ENCODE measurements at regions not wholly inside any gene's neighbourhood (a gene's known extent, or its start where the extent isn't known, plus 50 kb on each side); places are given as distances from the start of the nearest gene placed in this dataset.

GRCh38 chr5:54778783-54779182, 206.6 kb downstream of the ESM1 start:
- no peak for FAIRE-seq

DNA sequence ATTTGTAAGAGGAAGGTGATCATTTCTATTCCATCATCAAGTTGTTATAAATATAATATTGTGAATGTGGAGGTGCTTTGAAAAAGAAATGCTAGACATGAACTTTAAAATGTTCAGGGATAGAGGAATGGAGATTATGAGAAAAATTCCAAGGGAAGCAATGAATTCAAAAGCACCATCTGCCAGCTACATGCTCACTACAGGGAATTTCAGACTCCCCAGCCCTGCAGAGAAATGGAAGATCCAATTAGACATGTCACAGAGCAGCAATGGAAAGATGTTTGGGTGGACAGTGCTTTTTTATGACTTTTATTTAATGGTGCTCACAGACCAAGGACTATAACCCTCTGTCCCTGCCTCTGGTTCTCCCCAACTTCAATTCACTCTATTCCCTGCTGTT, 209.7 kb downstream of the ESM1 start:
- no peak for FAIRE-seq
- TF ChIP-seq POLR2AphosphoS5 (IDR thresholded peaks at IDR 0.05; ENCODE audit: low read depth, low read length) (no peak), TAF1 (IDR thresholded peaks at IDR 0.05; ENCODE audit: borderline replicate concordance, low read depth, low read length) (no peak), POLR2A (IDR thresholded peaks at IDR 0.05; ENCODE audit: low read depth, low read length) (no peak)
- DNase-seq (ENCODE audit: insufficient read length): no peak

More at GRCh38 chr5:54778783-54779182, 206.6 kb downstream of the ESM1 start:
- TF ChIP-seq POLR2A (IDR thresholded peaks at IDR 0.05; ENCODE audit: low read depth, low read length): no peak
- TF ChIP-seq TAF1 (IDR thresholded peaks at IDR 0.05; ENCODE audit: borderline replicate concordance, low read depth, low read length): no peak
- TF ChIP-seq POLR2AphosphoS5 (IDR thresholded peaks at IDR 0.05; ENCODE audit: low read depth, low read length): no peak
- no peak for DNase-seq (ENCODE audit: insufficient read length)

DNA sequence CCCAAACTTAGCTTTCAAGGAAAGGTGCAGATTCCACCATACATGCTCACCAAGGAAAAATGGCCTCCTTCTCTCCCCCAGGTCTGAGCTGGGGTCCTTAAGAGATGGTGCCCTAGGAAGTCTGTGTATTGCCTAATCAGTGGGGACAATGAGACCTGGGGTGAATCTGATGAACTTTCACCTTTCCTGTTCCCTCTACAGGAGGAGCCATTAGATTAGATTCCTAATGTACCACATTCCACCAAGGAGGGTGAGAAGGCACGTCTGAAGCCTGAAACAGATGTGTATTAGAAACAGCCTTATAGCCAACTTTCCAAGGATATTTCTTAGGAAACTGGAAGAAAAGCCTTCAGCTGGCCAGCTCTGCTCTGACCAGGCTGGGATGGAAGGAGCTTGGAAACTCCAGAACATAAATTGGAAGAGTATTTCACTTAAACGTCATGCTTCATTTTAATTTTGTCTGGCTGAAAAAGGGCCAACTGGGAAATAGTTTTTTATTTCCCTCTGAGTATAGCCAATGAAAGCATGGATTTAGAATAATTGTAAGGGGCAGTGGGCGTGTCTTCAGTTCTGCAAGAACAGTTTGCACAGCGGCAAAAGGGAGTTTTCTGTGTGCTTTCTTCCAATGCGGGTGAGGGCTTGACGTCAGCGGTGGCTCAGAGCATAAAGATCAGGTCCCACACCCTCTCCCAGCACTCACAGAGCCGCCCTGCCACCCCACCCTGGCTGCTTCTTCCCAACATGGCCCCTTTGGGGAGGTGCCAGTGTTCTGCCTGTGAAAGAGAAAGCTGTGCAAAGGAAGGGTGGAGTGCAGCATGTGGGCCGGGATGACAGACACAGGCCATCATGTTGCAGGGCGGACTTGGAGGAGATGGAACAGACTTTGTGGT, 210.9 kb downstream of the ESM1 start:
- DNase-seq (ENCODE audit: insufficient read length) (no peak), FAIRE-seq (no peak)
- TF ChIP-seq POLR2AphosphoS5 (IDR thresholded peaks at IDR 0.05; ENCODE audit: low read depth, low read length): no peak
- TF ChIP-seq POLR2A (IDR thresholded peaks at IDR 0.05; ENCODE audit: low read depth, low read length): no peak
- no peak for TF ChIP-seq TAF1 (IDR thresholded peaks at IDR 0.05; ENCODE audit: borderline replicate concordance, low read depth, low read length)

GRCh38 chr5:54772684-54773083, 212.7 kb downstream of the ESM1 start:
- FAIRE-seq: no peak
- DNase-seq (ENCODE audit: insufficient read length): no peak
- TF ChIP-seq POLR2AphosphoS5 (IDR thresholded peaks at IDR 0.05; ENCODE audit: low read depth, low read length) (no peak), TAF1 (IDR thresholded peaks at IDR 0.05; ENCODE audit: borderline replicate concordance, low read depth, low read length) (no peak), POLR2A (IDR thresholded peaks at IDR 0.05; ENCODE audit: low read depth, low read length) (no peak)

- DNase-seq (ENCODE audit: insufficient read length) (no peak), FAIRE-seq (no peak)
- TF ChIP-seq POLR2A (IDR thresholded peaks at IDR 0.05; ENCODE audit: low read depth, low read length): no peak
- no peak for TF ChIP-seq POLR2AphosphoS5 (IDR thresholded peaks at IDR 0.05; ENCODE audit: low read depth, low read length)
- no peak for TF ChIP-seq TAF1 (IDR thresholded peaks at IDR 0.05; ENCODE audit: borderline replicate concordance, low read depth, low read length)
These were observed 213.2 kb downstream of the ESM1 start for GRCh38 chr5:54772231-54772630.

DNA sequence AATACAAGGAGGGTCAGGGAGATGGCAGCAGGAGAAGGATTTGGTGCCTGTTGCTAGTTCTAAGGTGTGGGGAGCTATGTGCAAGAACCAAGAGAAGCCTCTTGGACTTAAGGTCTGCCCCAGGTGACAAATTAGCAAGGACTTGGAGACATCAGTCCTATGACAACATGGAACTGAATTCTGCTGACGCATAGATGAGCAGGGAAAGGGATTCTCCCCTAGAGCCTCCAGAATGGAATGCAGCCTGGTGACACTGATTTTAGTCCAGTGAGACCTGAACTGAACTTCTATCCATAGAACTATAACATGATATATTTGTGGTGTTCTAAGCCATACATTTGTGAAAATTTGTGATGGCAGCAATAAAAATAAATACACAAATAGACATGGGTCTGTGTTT, 215.6 kb downstream of the ESM1 start:
- FAIRE-seq (no peak), DNase-seq (ENCODE audit: insufficient read length) (no peak)
- TF ChIP-seq TAF1 (IDR thresholded peaks at IDR 0.05; ENCODE audit: borderline replicate concordance, low read depth, low read length) (no peak), POLR2AphosphoS5 (IDR thresholded peaks at IDR 0.05; ENCODE audit: low read depth, low read length) (no peak), POLR2A (IDR thresholded peaks at IDR 0.05; ENCODE audit: low read depth, low read length) (no peak)

GRCh38 chr5:54769072-54769471, 216.3 kb downstream of the ESM1 start:
- FAIRE-seq: no peak
- DNase-seq (ENCODE audit: insufficient read length): no peak
- TF ChIP-seq POLR2AphosphoS5 (IDR thresholded peaks at IDR 0.05; ENCODE audit: low read depth, low read length) (no peak), POLR2A (IDR thresholded peaks at IDR 0.05; ENCODE audit: low read depth, low read length) (no peak), TAF1 (IDR thresholded peaks at IDR 0.05; ENCODE audit: borderline replicate concordance, low read depth, low read length) (no peak)

DNA sequence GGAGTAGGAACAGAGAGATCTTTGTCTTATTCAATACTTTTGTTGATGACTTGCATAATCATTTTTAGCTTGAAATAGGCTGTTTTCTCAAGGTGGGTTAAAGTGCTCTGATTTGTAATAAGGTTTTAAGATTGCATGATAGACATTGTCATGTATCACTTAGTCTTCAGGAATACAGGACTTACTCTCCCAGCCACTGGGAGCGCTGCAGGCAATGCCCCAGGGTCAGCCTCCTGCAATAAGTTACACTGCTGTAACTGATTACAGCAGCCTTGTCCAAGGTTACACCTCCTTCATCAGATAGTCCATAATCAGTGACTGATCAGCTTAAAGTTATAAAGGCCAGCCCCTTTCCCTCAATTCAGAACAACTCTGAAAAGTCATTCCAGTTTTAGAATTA, 218.6 kb downstream of the ESM1 start:
- FAIRE-seq (no peak), DNase-seq (ENCODE audit: insufficient read length) (no peak)
- no peak for TF ChIP-seq POLR2A (IDR thresholded peaks at IDR 0.05; ENCODE audit: low read depth, low read length)
- TF ChIP-seq TAF1 (IDR thresholded peaks at IDR 0.05; ENCODE audit: borderline replicate concordance, low read depth, low read length): no peak
- TF ChIP-seq POLR2AphosphoS5 (IDR thresholded peaks at IDR 0.05; ENCODE audit: low read depth, low read length): no peak

DNA sequence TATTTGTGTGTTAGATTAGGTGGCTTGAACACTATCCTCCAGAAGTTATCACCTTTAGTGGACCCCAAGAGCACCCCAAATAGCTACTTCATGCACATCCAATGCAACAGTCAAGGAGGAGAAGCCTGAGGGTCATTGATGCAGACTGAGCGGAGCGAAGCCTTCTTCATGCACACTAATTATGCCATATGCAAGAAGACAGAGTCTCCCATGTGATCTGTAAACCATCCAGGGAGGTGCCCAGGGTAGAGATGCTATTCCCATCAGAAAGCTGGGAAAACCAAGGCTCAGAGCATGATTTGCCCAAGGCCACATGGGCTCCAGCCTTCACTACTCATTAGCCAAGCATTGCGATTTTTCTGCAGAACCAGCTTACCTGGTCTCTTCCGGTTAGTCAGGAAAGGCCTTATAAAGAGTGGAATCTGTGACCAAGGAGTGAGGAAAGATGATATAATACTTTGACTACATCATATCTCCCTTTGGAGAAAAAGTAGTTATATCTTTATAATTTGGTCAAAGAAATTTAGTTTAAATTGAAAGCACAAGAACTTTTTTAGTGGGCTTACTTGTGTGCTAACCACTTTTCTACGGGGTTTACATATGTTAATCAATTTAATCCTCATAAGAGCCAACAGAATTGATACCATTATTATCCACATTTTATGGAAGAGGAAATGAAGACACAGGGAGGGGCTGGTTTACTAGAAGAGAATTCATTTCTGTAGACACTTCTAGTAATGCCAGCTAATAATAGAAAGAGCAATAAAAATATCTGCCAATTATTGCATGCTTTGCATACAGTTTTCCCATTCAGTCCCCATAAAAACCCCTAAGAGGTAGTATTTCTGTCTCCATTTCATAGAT, 220.0 kb downstream of the ESM1 start:
- FAIRE-seq (no peak), DNase-seq (ENCODE audit: insufficient read length) (no peak)
- TF ChIP-seq POLR2AphosphoS5 (IDR thresholded peaks at IDR 0.05; ENCODE audit: low read depth, low read length) (no peak), POLR2A (IDR thresholded peaks at IDR 0.05; ENCODE audit: low read depth, low read length) (no peak), TAF1 (IDR thresholded peaks at IDR 0.05; ENCODE audit: borderline replicate concordance, low read depth, low read length) (no peak)

GRCh38 chr5:54764102-54765090, 221.0 kb downstream of the ESM1 start:
- no peak for FAIRE-seq
- no peak for DNase-seq (ENCODE audit: insufficient read length)
- TF ChIP-seq POLR2AphosphoS5 (IDR thresholded peaks at IDR 0.05; ENCODE audit: low read depth, low read length): no peak
- no peak for TF ChIP-seq POLR2A (IDR thresholded peaks at IDR 0.05; ENCODE audit: low read depth, low read length)

Measured in GM12892 (cell line).